ENCODE measurements at regions not wholly inside any gene's neighbourhood (a gene's known extent, or its start where the extent isn't known, plus 50 kb on each side); places are given as distances from the start of the nearest gene placed in this dataset.
"Not testable (repeated sequence)": the region's sequence is repeated elsewhere in the genome, so short reads cannot be mapped to it uniquely, and the experiment has no call there.

DNA sequence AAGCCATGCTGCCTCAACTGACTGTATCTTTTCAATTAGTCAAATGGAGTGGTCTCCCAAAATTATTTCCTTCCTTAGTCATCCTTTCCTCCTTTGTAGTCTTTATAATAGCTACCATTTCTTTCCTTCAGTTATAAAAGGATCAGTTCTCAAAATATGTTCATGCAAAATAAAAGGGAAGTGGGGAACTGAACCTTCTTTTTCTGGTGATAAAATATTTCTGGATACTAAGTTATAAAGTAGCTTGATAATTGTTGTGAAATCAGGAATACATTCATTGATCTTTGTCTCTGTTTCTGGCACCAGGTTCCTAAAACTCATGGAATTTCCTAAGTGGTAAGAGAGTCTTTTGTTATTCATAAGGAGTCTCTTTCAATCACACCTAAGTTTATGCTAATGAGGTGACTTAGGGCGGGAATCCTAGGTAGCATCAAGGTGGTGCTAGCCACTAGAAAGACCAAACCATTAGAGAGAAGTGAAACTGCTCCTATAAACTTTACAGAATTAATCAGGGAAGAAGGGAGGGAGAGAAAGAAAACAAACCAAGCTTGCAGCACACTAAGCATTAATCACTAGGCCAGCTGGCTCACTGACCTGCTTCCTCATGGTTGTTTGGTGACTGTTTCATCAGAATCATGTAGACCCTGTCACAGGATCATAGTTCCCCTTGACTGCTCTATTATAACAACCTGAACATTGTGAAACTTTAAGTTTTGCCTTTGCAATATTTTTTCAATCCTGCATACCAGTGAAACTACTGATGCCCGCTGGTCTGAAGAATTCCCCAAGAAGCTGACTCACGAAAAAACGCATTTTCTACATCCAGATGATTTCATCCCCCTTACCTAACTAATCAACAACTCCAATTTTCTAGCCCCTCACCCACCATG is 161.6 kb upstream of the PTBP2 start:
- TF ChIP-seq EP300 (IDR thresholded peaks at IDR 0.05) (no peak), POLR2AphosphoS5 (IDR thresholded peaks at IDR 0.05) (peak; percentile 85), POLR2A (IDR thresholded peaks at IDR 0.05) (no peak)
- TF ChIP-seq, protein P1, sequence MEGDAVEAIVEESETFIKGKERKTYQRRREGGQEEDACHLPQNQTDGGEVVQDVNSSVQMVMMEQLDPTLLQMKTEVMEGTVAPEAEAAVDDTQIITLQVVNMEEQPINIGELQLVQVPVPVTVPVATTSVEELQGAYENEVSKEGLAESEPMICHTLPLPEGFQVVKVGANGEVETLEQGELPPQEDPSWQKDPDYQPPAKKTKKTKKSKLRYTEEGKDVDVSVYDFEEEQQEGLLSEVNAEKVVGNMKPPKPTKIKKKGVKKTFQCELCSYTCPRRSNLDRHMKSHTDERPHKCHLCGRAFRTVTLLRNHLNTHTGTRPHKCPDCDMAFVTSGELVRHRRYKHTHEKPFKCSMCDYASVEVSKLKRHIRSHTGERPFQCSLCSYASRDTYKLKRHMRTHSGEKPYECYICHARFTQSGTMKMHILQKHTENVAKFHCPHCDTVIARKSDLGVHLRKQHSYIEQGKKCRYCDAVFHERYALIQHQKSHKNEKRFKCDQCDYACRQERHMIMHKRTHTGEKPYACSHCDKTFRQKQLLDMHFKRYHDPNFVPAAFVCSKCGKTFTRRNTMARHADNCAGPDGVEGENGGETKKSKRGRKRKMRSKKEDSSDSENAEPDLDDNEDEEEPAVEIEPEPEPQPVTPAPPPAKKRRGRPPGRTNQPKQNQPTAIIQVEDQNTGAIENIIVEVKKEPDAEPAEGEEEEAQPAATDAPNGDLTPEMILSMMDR (IDR thresholded peaks at IDR 0.05) = no peak
- peak overlapping the region in 2 of 4 donors; percentile 16 to 29 for H3K27ac ChIP-seq
- WGBS, 2 donors (ENCODE audit: low coverage in 1 of 2) = 71 to 100% methylated on average over 3 to 4 of the region's 4 CpGs
- peak; percentile 95 for ATAC-seq
- peaks cover 0 to 4% (median 0%) of the 10 kb centered on the region in 3 donors for H3K9me3 ChIP-seq
- no peaks in the 10 kb centered on the region for H3K27me3 ChIP-seq
- peaks cover 0 to 16% (median 0%) of the 10 kb centered on the region in 3 donors for H3K4me1 ChIP-seq
- H3K36me3 ChIP-seq = no peaks in the 10 kb centered on the region
- H3K4me3 ChIP-seq = no peak overlapping the region

DNA sequence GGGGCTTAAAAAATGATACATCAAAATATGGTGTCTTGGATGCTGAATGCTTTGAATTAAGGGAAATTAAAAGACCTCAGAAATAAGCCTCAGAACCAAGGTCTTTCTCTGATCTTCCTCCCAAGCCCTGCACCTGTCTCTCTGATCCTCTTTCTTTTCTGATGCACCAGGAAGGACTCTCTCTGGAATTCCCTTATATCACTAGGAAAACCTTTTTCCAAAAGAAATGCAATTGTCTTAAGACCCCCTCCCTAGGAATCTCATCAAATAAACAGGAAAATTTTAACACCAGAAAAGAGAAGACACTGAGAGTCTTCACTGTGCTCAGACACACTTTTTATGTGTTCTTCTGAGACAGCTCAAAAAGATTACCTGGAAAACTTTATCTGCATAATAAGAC is 159.5 kb upstream of the PTBP2 start:
- ATAC-seq = no peak
- H3K36me3 ChIP-seq = no peaks in the 10 kb centered on the region
- peaks cover 0 to 4% (median 0%) of the 10 kb centered on the region in 3 donors for H3K9me3 ChIP-seq
- TF ChIP-seq POLR2AphosphoS5 (IDR thresholded peaks at IDR 0.05) = no peak
- TF ChIP-seq, protein P1 (IDR thresholded peaks at IDR 0.05) = no peak
- no peak overlapping the region for H3K27ac ChIP-seq
- H3K4me3 ChIP-seq = no peak overlapping the region
- H3K27me3 ChIP-seq = no peaks in the 10 kb centered on the region
- H3K4me1 ChIP-seq = peaks cover 0 to 16% (median 0%) of the 10 kb centered on the region in 3 donors

GRCh38 chr1:96564401-96564800 is 157.2 kb upstream of the PTBP2 start:
- H3K4me3 ChIP-seq, H3K9me3 ChIP-seq, ATAC-seq, H3K36me3 ChIP-seq, H3K27me3 ChIP-seq, H3K4me1 ChIP-seq, H3K27ac ChIP-seq: not testable (repeated sequence)
- 86 to 95% methylated on average over 3 of the region's 3 CpGs for WGBS, 2 donors (ENCODE audit: low coverage in 1 of 2)

DNA sequence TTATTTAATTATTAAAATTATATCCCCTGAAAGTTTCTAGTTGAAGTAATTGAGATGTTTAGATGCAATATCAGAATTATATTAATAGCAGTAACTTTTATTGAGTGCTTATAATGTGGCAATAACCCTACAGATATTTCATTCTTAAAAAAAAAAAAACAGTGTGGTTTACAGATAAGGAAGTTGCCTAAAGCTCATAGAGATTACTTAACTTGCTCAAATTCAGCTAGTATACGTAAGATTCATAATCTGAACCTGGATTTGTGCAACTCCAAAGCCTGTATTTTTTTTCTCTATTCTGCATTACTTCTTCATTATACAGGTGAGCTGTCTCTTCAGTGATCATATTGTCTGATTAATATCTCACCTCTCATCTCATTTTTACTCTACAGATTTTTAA is 156.0 kb upstream of the PTBP2 start:
- Histone ChIP-seq H3K27ac (no peak overlapping the region), H3K4me1 (no peaks in the 10 kb centered on the region), H3K36me3 (no peaks in the 10 kb centered on the region), H3K4me3 (no peak overlapping the region), H3K9me3 (peaks cover 0 to 3% (median 0%) of the 10 kb centered on the region in 3 donors), H3K27me3 (no peaks in the 10 kb centered on the region)
- ATAC-seq = no peak
- TF ChIP-seq POLR2A (IDR thresholded peaks at IDR 0.05) = no peak
- TF ChIP-seq POLR2AphosphoS5 (IDR thresholded peaks at IDR 0.05) = no peak
- no peak for TF ChIP-seq EP300 (IDR thresholded peaks at IDR 0.05)
- TF ChIP-seq, protein P1 (IDR thresholded peaks at IDR 0.05) = no peak
- 100% methylated on average over 1 of the region's 1 CpG for WGBS, 2 donors (ENCODE audit: low coverage in 1 of 2)

GRCh38 chr1:96568639-96569038 is 152.9 kb upstream of the PTBP2 start:
- Histone ChIP-seq H3K4me3 (no peak overlapping the region), H3K27ac (no peak overlapping the region), H3K27me3 (no peaks in the 10 kb centered on the region), H3K36me3 (no peaks in the 10 kb centered on the region), H3K4me1 (no peaks in the 10 kb centered on the region), H3K9me3 (no peaks in the 10 kb centered on the region)
- no peak for TF ChIP-seq EP300 (IDR thresholded peaks at IDR 0.05)
- TF ChIP-seq, protein P1 (IDR thresholded peaks at IDR 0.05) = no peak
- TF ChIP-seq POLR2AphosphoS5 (IDR thresholded peaks at IDR 0.05) = no peak
- TF ChIP-seq POLR2A (IDR thresholded peaks at IDR 0.05) = no peak
- ATAC-seq = no peak
- WGBS, 2 donors (ENCODE audit: low coverage in 1 of 2) = 76 to 100% methylated on average over 3 of the region's 3 CpGs
